Ascending aorta (tissue), 2 donors: ENCODE measurements at regions not wholly inside any gene's neighbourhood (a gene's known extent, or its start where the extent isn't known, plus 50 kb on each side); places are given as distances from the start of the nearest gene placed in this dataset.

Experiments
- DNase-seq, 2 donors: peaks; one replicate each; pipeline ENCODE4 v3.0.0-alpha.2; 2019; ENCODE audit warnings: low spot score in 2 of 2
- H3K27ac ChIP-seq, 2 donors: fragments of 200-600 bp; sonication (generic); one replicate each; pipeline ENCODE4 v1.5.1; 2016 to 2017; ENCODE audit warnings: mild to moderate bottlenecking in 1 of 2
- H3K27me3 ChIP-seq: fragments of 200-600 bp; sonication (generic); one replicate; pipeline ENCODE4 v1.5.1; 2017
- H3K36me3 ChIP-seq, 2 donors: fragments of 200-600 bp; sonication (generic); one replicate each; pipeline ENCODE4 v1.5.1; 2016
- H3K4me1 ChIP-seq, 2 donors: fragments of 200-600 bp; sonication (generic); one replicate each; pipeline ENCODE4 v1.5.1; 2016 to 2017; ENCODE audit warnings: mild to moderate bottlenecking in 1 of 2
- H3K4me3 ChIP-seq, 2 donors: fragments of 200-600 bp; sonication (generic); one replicate each; pipeline ENCODE4 v1.5.1; 2016 to 2017; ENCODE audit warnings: mild to moderate bottlenecking in 1 of 2
- H3K9me3 ChIP-seq, 2 donors: fragments of 200-600 bp; sonication (generic); one replicate each; pipeline ENCODE4 v1.5.1; 2016
- CTCF ChIP-seq, 3 experiments: fragments of 200-600 bp in 2 of 3; fragments of 450-650 bp in 1 of 3; sonication (generic) in 2 of 3; IDR thresholded peaks; one replicate each; pipeline ENCODE4 v1.5.1; 2016 to 2019; ENCODE audit warnings: antibody characterized with exemption in 3 of 3, mild to moderate bottlenecking in 1 of 3, moderate library complexity in 1 of 3
- intact Hi-C: fragments of 100-400 bp; cut with DNase I; formaldehyde crosslinking; loops from one replicate; pipeline ENCODE4 v1.15.1; 2023

GRCh38 chr15:36414670-36415069, 164.8 kb upstream of the CDIN1 start:
- Histone ChIP-seq H3K36me3 (no peaks in the 10 kb centered on the region), H3K4me1 (no peaks in the 10 kb centered on the region), H3K9me3 (no peaks in the 10 kb centered on the region), H3K4me3 (no peak overlapping the region), H3K27ac (no peak overlapping the region), H3K27me3 (no peaks in the 10 kb centered on the region)
- intact Hi-C loops: no loop called here
- DNase-seq: no peak
- no peak for TF ChIP-seq CTCF (IDR thresholded peaks at IDR 0.05)

- DNase-seq: no peak
- Histone ChIP-seq H3K27ac (no peak overlapping the region), H3K9me3 (no peaks in the 10 kb centered on the region), H3K4me1 (no peaks in the 10 kb centered on the region), H3K36me3 (no peaks in the 10 kb centered on the region), H3K27me3 (no peaks in the 10 kb centered on the region), H3K4me3 (no peak overlapping the region)
- TF ChIP-seq CTCF (IDR thresholded peaks at IDR 0.05): no peak
- intact Hi-C loops: no loop called here
These were observed 163.8 kb upstream of the CDIN1 start for GRCh38 chr15:36415643-36416042.

- no peaks in the 10 kb centered on the region for H3K36me3 ChIP-seq
- intact Hi-C loops: no loop called here
- TF ChIP-seq CTCF (IDR thresholded peaks at IDR 0.05): no peak
These were observed 156.8 kb upstream of the CDIN1 start for GRCh38 chr15:36422631-36423030.

GRCh38 chr15:36426691-36427090, 152.7 kb upstream of the CDIN1 start:
- Histone ChIP-seq H3K27ac (no peak overlapping the region), H3K4me3 (no peak overlapping the region), H3K9me3 (no peaks in the 10 kb centered on the region), H3K36me3 (no peaks in the 10 kb centered on the region), H3K27me3 (no peaks in the 10 kb centered on the region), H3K4me1 (no peaks in the 10 kb centered on the region)
- no peak for TF ChIP-seq CTCF (IDR thresholded peaks at IDR 0.05)
- DNase-seq: no peak
- intact Hi-C loops: no loop called here

More at GRCh38 chr15:36422631-36423030, 156.8 kb upstream of the CDIN1 start:
- H3K27ac ChIP-seq: no peak overlapping the region
- H3K9me3 ChIP-seq: no peaks in the 10 kb centered on the region
- no peak for DNase-seq
- H3K4me3 ChIP-seq: no peak overlapping the region
- H3K4me1 ChIP-seq: no peaks in the 10 kb centered on the region
- H3K27me3 ChIP-seq: no peaks in the 10 kb centered on the region

GRCh38 chr15:36428102-36428845, 151.2 kb upstream of the CDIN1 start:
- Histone ChIP-seq H3K27ac (no peak overlapping the region), H3K9me3 (no peaks in the 10 kb centered on the region), H3K36me3 (no peaks in the 10 kb centered on the region), H3K4me1 (no peaks in the 10 kb centered on the region), H3K4me3 (no peak overlapping the region), H3K27me3 (no peaks in the 10 kb centered on the region)
- no peak for TF ChIP-seq CTCF (IDR thresholded peaks at IDR 0.05)
- intact Hi-C loops: no loop called here
- no peak for DNase-seq
